ENCODE measurements at regions not wholly inside any gene's neighbourhood (a gene's known extent, or its start where the extent isn't known, plus 50 kb on each side); places are given as distances from the start of the nearest gene placed in this dataset.

GRCh38 chr9:30197954-30198353 is 2186.5 kb upstream of the ACO1 start:
- H3K9me3 ChIP-seq (ENCODE audit: control insufficient read depth in 1 of 2, insufficient read depth in 1 of 2, low read depth in 1 of 2, low read length in 2 of 2), result peaks cover 3 to 12% of the 10 kb centered on the region in 2 experiments; a peak in 2 of 4 replicates
- ChIA-PET CTCF (no interaction called here), RAD21 (ENCODE audit: low non-redundant PET in 1 of 2, low total read pairs in 2 of 2, uncharacterized antibody in 2 of 2, unreplicated experiment in 2 of 2) (no interaction called here), POLR2A (no interaction called here)
- ATAC-seq (no peak), DNase-seq (ENCODE audit: low read depth, low spot score) (no peak)
- no peak overlapping the region for H3K9ac ChIP-seq (ENCODE audit: low read length)
- no peak overlapping the region for H3K27ac ChIP-seq (ENCODE audit: low read depth, low read length)
- no TSS peak for BruUV-seq (replicated peaks)
- intact Hi-C loops (cut with micrococcal nuclease), result no loop called here
- no peaks in the 10 kb centered on the region for H4K20me1 ChIP-seq (ENCODE audit: insufficient read depth)
- H3K4me3 ChIP-seq (replicated peaks in 1 of 2; ENCODE audit: low read depth in 1 of 2, low read length in 2 of 2), result no peak overlapping the region
- no peak overlapping the region for H3K4me2 ChIP-seq (ENCODE audit: low read length)
- H3K79me2 ChIP-seq (ENCODE audit: insufficient read depth, low read length), result no peaks in the 10 kb centered on the region
- no peak overlapping the region for H2AFZ ChIP-seq (ENCODE audit: low read depth, low read length, poor library complexity, severe bottlenecking)
- no peaks in the 10 kb centered on the region for H3K36me3 ChIP-seq (ENCODE audit: control insufficient read depth in 1 of 2, insufficient read depth in 2 of 2, low read length in 2 of 2)
- no peaks in the 10 kb centered on the region for H3K4me1 ChIP-seq (ENCODE audit: control insufficient read depth in 1 of 2, insufficient read depth in 2 of 2, low read length in 2 of 2)
- H3K27me3 ChIP-seq (ENCODE audit: insufficient read depth, low read length), result no peaks in the 10 kb centered on the region
- H3K9me2 ChIP-seq (ENCODE audit: insufficient read depth), result no peaks in the 10 kb centered on the region
- TF ChIP-seq TCF7L2 (IDR thresholded peaks at IDR 0.05; ENCODE audit: borderline replicate concordance, extremely low read depth, insufficient read depth, insufficient read length), result no peak

GRCh38 chr9:30198463-30199309 is 2185.8 kb upstream of the ACO1 start:
- no TSS peak for BruUV-seq (replicated peaks)
- Histone ChIP-seq H3K79me2 (ENCODE audit: insufficient read depth, low read length) (no peaks in the 10 kb centered on the region), H3K27me3 (ENCODE audit: insufficient read depth, low read length) (no peaks in the 10 kb centered on the region), H3K36me3 (ENCODE audit: control insufficient read depth in 1 of 2, insufficient read depth in 2 of 2, low read length in 2 of 2) (no peaks in the 10 kb centered on the region), H3K4me1 (ENCODE audit: control insufficient read depth in 1 of 2, insufficient read depth in 2 of 2, low read length in 2 of 2) (no peaks in the 10 kb centered on the region), H3K4me3 (replicated peaks in 1 of 2; ENCODE audit: low read depth in 1 of 2, low read length in 2 of 2) (no peak overlapping the region), H4K20me1 (ENCODE audit: insufficient read depth) (no peaks in the 10 kb centered on the region), H3K9ac (ENCODE audit: low read length) (no peak overlapping the region), H3K27ac (ENCODE audit: low read depth, low read length) (no peak overlapping the region), H3K9me2 (ENCODE audit: insufficient read depth) (no peaks in the 10 kb centered on the region), H3K4me2 (ENCODE audit: low read length) (no peak overlapping the region), H3K9me3 (ENCODE audit: control insufficient read depth in 1 of 2, insufficient read depth in 1 of 2, low read depth in 1 of 2, low read length in 2 of 2) (peaks cover 3 to 12% of the 10 kb centered on the region in 2 experiments; a peak in 2 of 4 replicates), H2AFZ (ENCODE audit: low read depth, low read length, poor library complexity, severe bottlenecking) (no peak overlapping the region)
- ChIA-PET POLR2A (no interaction called here), RAD21 (ENCODE audit: low non-redundant PET in 1 of 2, low total read pairs in 2 of 2, uncharacterized antibody in 2 of 2, unreplicated experiment in 2 of 2) (no interaction called here), CTCF (no interaction called here)
- DNase-seq (ENCODE audit: low read depth, low spot score) (no peak), ATAC-seq (no peak)
- no peak for TF ChIP-seq POLR2A (IDR thresholded peaks at IDR 0.05; ENCODE audit: borderline replicate concordance, extremely low read depth, insufficient read depth, insufficient read length)
- intact Hi-C loops (cut with micrococcal nuclease), result no loop called here
